IPS DF 6.9 (cell line): ENCODE measurements at regions not wholly inside any gene's neighbourhood (a gene's known extent, or its start where the extent isn't known, plus 50 kb on each side); places are given as distances from the start of the nearest gene placed in this dataset.
"Not testable (repeated sequence)": the region's sequence is repeated elsewhere in the genome, so short reads cannot be mapped to it uniquely, and the experiment has no call there.

Experiments used
- DNase-seq: peaks from one replicate; pipeline ENCODE4 v3.0.0-alpha.2; 2013; ENCODE audit warnings: low read depth, low spot score
- H3K27ac ChIP-seq: one replicate; pipeline ENCODE4 v1.5.1; 2013; ENCODE audit warnings: low read length, control low read depth
- H3K27me3 ChIP-seq: 2 replicates; pipeline ENCODE4 v1.6.1; 2013; ENCODE audit warnings: mild to moderate bottlenecking, low read length; ENCODE audit not compliant: control insufficient read depth, insufficient read depth
- H3K36me3 ChIP-seq: 2 replicates; pipeline ENCODE4 v1.6.1; 2013; ENCODE audit warnings: low read length; ENCODE audit not compliant: control insufficient read depth, insufficient read depth
- H3K4me1 ChIP-seq: 2 replicates; pipeline ENCODE4 v1.6.1; 2013; ENCODE audit warnings: low read length; ENCODE audit not compliant: control insufficient read depth, insufficient read depth
- H3K4me3 ChIP-seq: 2 replicates; pipeline ENCODE4 v1.5.1; 2013; ENCODE audit warnings: mild to moderate bottlenecking, low read length
- H3K9me3 ChIP-seq: 2 replicates; pipeline ENCODE4 v1.6.1; 2013; ENCODE audit warnings: low read length, inconsistent platforms; ENCODE audit not compliant: control insufficient read depth, insufficient read depth
- WGBS: extraction: QIAGEN DNeasy Blood & Tissue Kit; methylation state at CpG from one replicate; pipeline ENCODE4 v1.1.7; 2013; ENCODE audit warnings: mixed read lengths, missing lambda C conversion rate; ENCODE audit not compliant: insufficient read length, insufficient coverage; 5-methylcytosine and 5-hydroxymethylcytosine counted together

DNA sequence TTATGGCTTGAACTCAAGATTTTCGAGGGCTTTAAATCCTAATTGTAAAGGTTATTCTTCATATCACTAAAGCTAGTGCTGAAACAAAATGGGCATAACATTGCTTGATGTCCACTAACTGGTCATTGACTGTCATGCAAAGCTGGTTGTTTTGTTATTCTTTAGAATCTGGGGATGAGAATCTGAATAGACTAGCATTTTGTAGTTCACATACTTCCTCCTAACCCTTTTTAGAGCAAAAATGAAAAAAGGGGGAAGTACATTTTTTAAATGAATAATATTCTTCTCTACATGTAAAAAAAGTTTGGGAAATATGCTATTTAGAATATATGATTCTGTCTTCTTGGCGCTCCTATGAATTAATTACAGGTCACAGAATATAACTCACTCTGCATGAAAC, 72.2 kb upstream of the HMCN1 start:
- Histone ChIP-seq H3K36me3 (no peaks in the 10 kb centered on the region), H3K9me3 (no peaks in the 10 kb centered on the region), H3K27ac (no peak overlapping the region), H3K4me3 (no peak overlapping the region), H3K27me3 (no peaks in the 10 kb centered on the region), H3K4me1 (no peaks in the 10 kb centered on the region)
- no CpG with 5 or more reads among the region's 2 CpGs for WGBS
- no peak for DNase-seq

DNA sequence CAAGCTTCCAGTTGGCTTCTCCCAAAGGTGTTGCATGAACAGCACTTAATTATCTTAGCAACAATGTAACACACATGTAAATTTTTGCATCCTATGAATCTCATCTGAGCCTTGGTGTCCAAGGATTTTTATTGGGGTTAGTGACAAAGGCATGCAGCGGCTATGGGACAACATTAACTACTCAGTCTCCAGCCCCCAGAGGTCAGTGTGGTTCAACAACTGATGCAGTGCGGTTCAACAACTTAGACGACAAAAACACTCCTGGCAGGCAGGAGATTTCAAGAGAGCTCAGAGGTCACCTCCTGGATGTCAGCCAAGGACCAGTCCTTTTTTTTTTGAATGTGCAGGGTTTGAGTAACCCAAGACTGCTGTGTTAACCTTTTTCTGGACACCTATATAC, 77.5 kb upstream of the HMCN1 start:
- Histone ChIP-seq H3K36me3 (no peaks in the 10 kb centered on the region), H3K4me3 (no peak overlapping the region), H3K9me3 (no peaks in the 10 kb centered on the region), H3K27ac (no peak overlapping the region), H3K27me3 (no peaks in the 10 kb centered on the region), H3K4me1 (no peaks in the 10 kb centered on the region)
- DNase-seq, result no peak
- no CpG with 5 or more reads among the region's 3 CpGs for WGBS

GRCh38 chr1:185654952-185655314, 79.3 kb upstream of the HMCN1 start:
- no peaks in the 10 kb centered on the region for H3K4me1 ChIP-seq
- no peaks in the 10 kb centered on the region for H3K27me3 ChIP-seq
- H3K9me3 ChIP-seq, result no peaks in the 10 kb centered on the region
- H3K4me3 ChIP-seq, result no peak overlapping the region
- no peak for DNase-seq
- no peaks in the 10 kb centered on the region for H3K36me3 ChIP-seq
- no peak overlapping the region for H3K27ac ChIP-seq

DNA sequence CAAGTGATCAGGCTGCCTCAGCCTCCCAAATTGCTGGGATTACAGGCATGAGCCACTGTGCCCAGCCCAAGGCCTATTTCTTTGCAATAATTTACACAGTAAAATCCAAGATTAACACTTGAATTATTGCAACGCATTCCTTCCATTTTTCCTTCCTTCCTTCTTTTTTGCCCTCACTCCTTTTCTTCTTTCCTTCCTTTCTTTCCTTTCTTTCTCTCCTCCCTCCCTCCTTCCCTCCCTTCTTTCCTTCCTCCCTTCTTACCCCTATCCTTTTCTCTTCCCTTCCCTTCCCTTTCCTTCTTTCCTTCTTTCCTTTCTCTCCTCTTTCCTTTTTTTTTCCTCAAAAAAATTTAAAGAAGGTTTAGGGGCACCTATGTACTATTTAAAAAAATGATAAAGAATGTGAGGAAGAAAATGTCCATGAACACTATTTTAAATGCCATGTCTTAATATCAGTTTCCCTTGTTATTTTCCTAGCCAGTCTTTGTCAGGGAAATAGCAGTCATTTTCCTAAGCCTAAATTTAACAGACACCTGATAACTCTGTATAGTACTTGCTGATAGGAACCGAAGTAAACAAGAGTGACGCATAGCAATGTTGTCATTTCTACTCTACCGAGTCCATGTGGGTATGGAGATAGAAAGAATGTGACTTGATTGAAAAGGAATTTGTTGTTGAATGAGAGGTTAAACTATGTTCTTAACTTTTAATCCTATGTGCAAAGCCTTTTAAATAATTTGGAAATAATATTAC, 79.8 kb upstream of the HMCN1 start:
- no peak for DNase-seq
- no peaks in the 10 kb centered on the region for H3K9me3 ChIP-seq
- no peak overlapping the region for H3K4me3 ChIP-seq
- no peak overlapping the region for H3K27ac ChIP-seq
- no CpG with 5 or more reads among the region's 4 CpGs for WGBS
- H3K27me3 ChIP-seq, result no peaks in the 10 kb centered on the region
- no peaks in the 10 kb centered on the region for H3K4me1 ChIP-seq
- no peaks in the 10 kb centered on the region for H3K36me3 ChIP-seq

GRCh38 chr1:185653615-185654014, 80.6 kb upstream of the HMCN1 start:
- no CpG with 5 or more reads among the region's 1 CpG for WGBS
- Histone ChIP-seq H3K4me1 (no peaks in the 10 kb centered on the region), H3K4me3 (no peak overlapping the region), H3K36me3 (peaks cover 4% of the 10 kb centered on the region; the same call in 1 of the 2 replicates), H3K27me3 (no peaks in the 10 kb centered on the region), H3K27ac (no peak overlapping the region), H3K9me3 (peaks cover 2% of the 10 kb centered on the region)
- DNase-seq, result no peak

DNA sequence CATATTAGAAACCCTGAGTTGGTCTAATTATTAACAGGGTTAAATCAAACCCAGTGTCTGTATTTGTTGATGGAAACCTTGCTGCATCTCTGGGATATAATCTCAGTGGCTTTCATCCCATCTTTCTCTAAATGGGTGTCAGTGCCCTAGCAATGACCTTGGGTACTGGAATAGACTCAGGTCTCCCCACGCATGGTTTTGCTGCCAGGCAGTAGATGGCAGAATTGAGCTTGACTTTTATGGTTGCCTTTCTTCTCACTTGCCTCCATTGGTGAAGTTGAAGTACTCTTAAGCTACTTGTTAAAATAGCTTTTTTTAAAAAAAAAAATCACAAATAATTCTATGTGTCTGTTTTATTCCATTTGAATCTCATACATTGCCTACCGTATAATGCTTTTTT, 81.8 kb upstream of the HMCN1 start:
- H3K36me3 ChIP-seq, result peaks cover 4% of the 10 kb centered on the region; the same call in 1 of the 2 replicates
- H3K27ac ChIP-seq, result no peak overlapping the region
- H3K9me3 ChIP-seq, result peaks cover 2% of the 10 kb centered on the region
- DNase-seq, result no peak
- no peak overlapping the region for H3K4me3 ChIP-seq
- H3K27me3 ChIP-seq, result no peaks in the 10 kb centered on the region
- no CpG with 5 or more reads among the region's 2 CpGs for WGBS
- no peaks in the 10 kb centered on the region for H3K4me1 ChIP-seq

GRCh38 chr1:185650602-185651230, 83.5 kb upstream of the HMCN1 start:
- Histone ChIP-seq H3K27me3 (no peaks in the 10 kb centered on the region), H3K27ac (no peak overlapping the region)

DNA sequence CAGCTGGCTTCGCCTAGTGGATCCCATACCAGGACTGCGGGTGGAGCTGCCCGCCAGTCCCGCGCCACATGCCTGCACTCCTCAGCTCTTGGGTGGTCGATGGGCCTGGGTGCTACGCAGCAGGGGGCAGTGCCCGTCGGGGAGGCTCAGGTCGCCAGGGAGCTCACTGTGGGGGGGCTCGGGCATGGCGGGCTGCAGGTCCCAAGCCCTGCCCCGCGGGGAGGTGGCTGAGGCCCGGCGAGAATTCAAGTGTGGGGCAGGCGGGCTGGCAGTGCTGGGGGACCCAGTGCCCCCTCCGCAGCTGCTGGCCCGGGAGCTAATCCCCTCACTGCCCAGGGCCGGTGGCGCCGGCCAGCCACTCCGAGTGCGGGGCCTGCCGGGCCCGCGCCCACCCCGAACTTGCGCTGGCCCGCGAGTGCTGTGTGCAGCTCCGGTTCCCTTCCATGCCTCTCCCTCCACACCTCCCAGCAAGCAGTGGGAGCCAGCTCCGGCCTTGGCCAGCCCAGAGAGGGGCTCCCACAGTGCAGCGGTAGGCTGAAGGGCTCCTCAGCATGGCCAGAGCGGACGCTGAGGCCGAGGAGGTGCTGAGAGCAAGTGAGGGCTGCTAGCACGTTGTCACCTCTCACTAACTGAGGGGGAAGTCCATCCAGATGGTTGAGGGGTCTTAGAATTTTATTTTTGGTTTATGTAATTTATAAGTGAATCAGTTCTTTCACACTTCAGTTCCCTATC, 85.2 kb upstream of the HMCN1 start:
- no CpG with 5 or more reads among the region's 38 CpGs for WGBS
- Histone ChIP-seq H3K4me3 (no peak overlapping the region), H3K27me3 (no peaks in the 10 kb centered on the region), H3K36me3 (peaks cover 4% of the 10 kb centered on the region; the same call in 1 of the 2 replicates), H3K27ac (no peak overlapping the region), H3K4me1 (no peaks in the 10 kb centered on the region), H3K9me3 (peaks cover 2% of the 10 kb centered on the region)
- DNase-seq, result no peak

More at GRCh38 chr1:185650602-185651230, 83.5 kb upstream of the HMCN1 start:
- Histone ChIP-seq H3K4me1 (no peaks in the 10 kb centered on the region), H3K9me3 (peaks cover 2% of the 10 kb centered on the region), H3K36me3 (peaks cover 4% of the 10 kb centered on the region; the same call in 1 of the 2 replicates), H3K4me3 (no peak overlapping the region)
- no peak for DNase-seq
- WGBS, result no CpG with 5 or more reads among the region's 3 CpGs

- H3K27ac ChIP-seq, H3K9me3 ChIP-seq, H3K36me3 ChIP-seq, H3K4me1 ChIP-seq, H3K27me3 ChIP-seq, H3K4me3 ChIP-seq, DNase-seq: not testable (repeated sequence)
- no CpG with 5 or more reads among the region's 12 CpGs for WGBS
These were observed 86.5 kb upstream of the HMCN1 start for GRCh38 chr1:185647597-185648267.

DNA sequence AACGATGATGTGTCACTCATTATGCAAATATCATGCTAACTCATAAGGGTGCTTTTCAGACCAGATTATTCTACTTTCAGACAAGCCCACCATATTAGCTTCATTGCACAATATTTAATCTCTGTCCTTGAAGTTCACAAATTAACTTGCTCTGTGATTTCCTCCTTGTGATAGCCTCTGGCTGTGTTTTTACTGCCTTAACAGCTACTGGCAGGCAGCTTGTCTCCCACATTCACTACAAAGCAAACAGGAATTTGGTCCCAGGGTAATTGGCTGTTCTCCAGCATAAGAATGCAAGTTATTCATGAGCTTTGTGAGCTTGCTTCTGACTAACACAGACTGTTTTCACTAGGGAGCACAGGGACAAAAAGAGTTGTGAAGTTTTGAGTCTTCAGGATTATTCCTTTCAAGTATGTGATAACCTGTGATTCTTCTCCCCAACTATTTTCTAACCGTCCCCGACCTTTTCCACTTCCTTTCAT, 87.9 kb upstream of the HMCN1 start:
- no CpG with 5 or more reads among the region's 3 CpGs for WGBS
- Histone ChIP-seq H3K27me3 (no peaks in the 10 kb centered on the region), H3K36me3 (peaks cover 4% of the 10 kb centered on the region; the same call in 1 of the 2 replicates), H3K4me3 (no peak overlapping the region), H3K9me3 (peaks cover 2% of the 10 kb centered on the region), H3K27ac (no peak overlapping the region), H3K4me1 (no peaks in the 10 kb centered on the region)
- peak; percentile 82 for DNase-seq
